Bronchial epithelial cell (primary cell): ENCODE measurements at regions not wholly inside any gene's neighbourhood (a gene's known extent, or its start where the extent isn't known, plus 50 kb on each side); places are given as distances from the start of the nearest gene placed in this dataset.
"Not testable (repeated sequence)": the region's sequence is repeated elsewhere in the genome, so short reads cannot be mapped to it uniquely, and the experiment has no call there.

Source experiments
- DNase-seq: peaks from one replicate; pipeline ENCODE4 v3.0.0-alpha.2; 2010; ENCODE audit warnings: low read depth
- FAIRE-seq: peaks from 2 replicates; lab custom pipeline; 2011; peaks lifted over from hg19 to GRCh38; lab: Jason Lieb, UNC
- H3K27me3 ChIP-seq: 2 replicates; pipeline ENCODE4 v1.5.1; 2011; ENCODE audit warnings: low read length; ENCODE audit not compliant: control insufficient read depth, insufficient read depth
- H3K36me3 ChIP-seq: 2 replicates; pipeline ENCODE4 v1.5.1; 2011; ENCODE audit warnings: low read length; ENCODE audit not compliant: control insufficient read depth, insufficient read depth
- H3K4me3 ChIP-seq: 2 replicates; pipeline ENCODE4 v1.5.1; 2011; ENCODE audit warnings: mild to moderate bottlenecking, low read depth, low read length, control low read depth
- TF ChIP-seq, protein P1 (sequence below): IDR thresholded peaks from 2 replicates; pipeline ENCODE4 v1.5.1; 2011; ENCODE audit warnings: mild to moderate bottlenecking, moderate library complexity, low read length, control low read depth, inconsistent platforms; ENCODE audit not compliant: insufficient read depth, severe bottlenecking

DNA sequence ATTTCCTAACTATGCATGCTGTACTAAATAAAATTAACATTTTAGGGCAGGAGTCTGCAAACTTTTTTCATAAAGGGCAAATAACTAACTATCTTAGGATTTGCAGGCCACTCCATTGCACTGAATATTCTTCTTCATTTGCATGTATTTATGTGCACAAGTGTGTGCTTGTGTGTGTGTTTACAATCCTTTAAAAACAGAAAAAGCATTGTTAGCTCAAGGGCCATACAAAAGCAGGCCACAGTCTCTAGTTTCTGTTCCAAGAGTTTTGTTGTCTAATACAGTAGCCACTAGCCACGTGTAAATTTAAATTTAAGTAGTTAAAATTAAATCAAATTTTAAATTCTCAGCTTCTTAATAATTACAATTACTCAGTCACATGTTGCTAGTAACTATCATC lies 621.8 kb downstream of the TMA16 start:
- no peak for DNase-seq
- TF ChIP-seq, protein P1, sequence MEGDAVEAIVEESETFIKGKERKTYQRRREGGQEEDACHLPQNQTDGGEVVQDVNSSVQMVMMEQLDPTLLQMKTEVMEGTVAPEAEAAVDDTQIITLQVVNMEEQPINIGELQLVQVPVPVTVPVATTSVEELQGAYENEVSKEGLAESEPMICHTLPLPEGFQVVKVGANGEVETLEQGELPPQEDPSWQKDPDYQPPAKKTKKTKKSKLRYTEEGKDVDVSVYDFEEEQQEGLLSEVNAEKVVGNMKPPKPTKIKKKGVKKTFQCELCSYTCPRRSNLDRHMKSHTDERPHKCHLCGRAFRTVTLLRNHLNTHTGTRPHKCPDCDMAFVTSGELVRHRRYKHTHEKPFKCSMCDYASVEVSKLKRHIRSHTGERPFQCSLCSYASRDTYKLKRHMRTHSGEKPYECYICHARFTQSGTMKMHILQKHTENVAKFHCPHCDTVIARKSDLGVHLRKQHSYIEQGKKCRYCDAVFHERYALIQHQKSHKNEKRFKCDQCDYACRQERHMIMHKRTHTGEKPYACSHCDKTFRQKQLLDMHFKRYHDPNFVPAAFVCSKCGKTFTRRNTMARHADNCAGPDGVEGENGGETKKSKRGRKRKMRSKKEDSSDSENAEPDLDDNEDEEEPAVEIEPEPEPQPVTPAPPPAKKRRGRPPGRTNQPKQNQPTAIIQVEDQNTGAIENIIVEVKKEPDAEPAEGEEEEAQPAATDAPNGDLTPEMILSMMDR = no peak
- Histone ChIP-seq H3K4me3 (no peak overlapping the region), H3K27me3 (no peaks in the 10 kb centered on the region), H3K36me3 (no peaks in the 10 kb centered on the region)
- no peak for FAIRE-seq

DNA sequence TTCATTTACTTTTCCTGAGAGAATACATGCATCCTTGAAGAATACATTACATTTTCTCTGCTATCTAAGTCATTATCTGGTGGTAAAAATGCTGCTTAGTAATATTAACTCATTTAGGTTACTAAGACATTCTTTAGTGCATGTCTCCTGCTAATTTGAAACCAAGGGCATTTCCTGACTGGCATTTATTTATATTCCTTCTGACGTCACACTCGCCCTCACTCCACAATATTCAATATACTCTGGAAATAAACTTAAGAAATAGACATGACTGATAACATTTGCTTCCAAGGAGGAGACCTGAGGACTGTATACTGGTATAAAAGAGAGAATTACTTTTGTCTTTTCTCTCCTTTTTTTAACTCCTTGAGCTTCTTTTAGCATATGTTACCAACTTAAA lies 619.5 kb upstream of the SMIM31 start:
- no peaks in the 10 kb centered on the region for H3K36me3 ChIP-seq
- H3K27me3 ChIP-seq = no peaks in the 10 kb centered on the region
- TF ChIP-seq, protein P1 = no peak
- FAIRE-seq = no peak
- no peak for DNase-seq
- no peak overlapping the region for H3K4me3 ChIP-seq

DNA sequence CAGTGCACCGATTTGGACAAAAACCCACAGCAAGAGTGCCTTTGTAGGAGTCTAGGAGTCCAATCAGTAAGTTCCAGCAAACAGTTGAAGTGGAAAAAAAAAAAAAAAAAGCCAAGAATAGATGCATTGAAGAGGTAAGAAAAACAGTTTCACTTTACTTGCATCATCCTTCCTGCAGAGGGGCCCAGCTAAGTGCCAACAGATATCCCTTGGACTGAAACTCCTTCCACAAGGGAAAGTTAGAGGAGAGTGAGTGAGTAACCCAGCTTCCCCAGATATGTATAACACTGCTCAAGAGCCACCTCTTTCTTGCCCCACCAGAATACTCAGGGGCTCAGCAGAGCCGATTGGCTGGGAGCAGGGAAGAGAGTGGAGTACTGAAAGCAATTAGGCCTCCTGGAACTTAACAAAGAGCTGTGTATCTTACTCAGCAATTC lies 617.7 kb upstream of the SMIM31 start:
- DNase-seq (no peak), FAIRE-seq (no peak)
- no peak overlapping the region for H3K4me3 ChIP-seq
- H3K36me3 ChIP-seq = no peaks in the 10 kb centered on the region
- H3K27me3 ChIP-seq = no peaks in the 10 kb centered on the region
- TF ChIP-seq, protein P1 = no peak

DNA sequence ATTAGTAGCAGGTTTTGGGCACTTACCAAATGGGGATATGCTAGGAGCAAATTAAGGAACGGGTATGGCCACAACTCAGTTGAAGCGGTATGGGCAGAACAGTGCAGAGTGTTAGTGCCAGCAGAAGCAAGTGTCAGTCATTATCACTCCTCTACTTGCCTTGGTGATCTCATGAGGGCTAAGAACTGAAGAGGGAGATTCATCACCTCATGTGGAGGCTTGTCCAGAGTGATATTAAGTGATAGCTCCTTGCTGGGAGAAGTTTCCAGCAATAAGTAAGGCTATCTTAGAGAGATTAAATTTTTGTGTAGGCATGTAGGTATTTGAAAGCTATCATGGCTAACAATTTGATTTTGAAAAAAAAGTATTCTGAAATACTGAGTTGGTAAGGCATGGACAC lies 615.4 kb upstream of the SMIM31 start:
- DNase-seq (peak; percentile 64), FAIRE-seq (peak; percentile 32)
- TF ChIP-seq, protein P1 = no peak

DNA sequence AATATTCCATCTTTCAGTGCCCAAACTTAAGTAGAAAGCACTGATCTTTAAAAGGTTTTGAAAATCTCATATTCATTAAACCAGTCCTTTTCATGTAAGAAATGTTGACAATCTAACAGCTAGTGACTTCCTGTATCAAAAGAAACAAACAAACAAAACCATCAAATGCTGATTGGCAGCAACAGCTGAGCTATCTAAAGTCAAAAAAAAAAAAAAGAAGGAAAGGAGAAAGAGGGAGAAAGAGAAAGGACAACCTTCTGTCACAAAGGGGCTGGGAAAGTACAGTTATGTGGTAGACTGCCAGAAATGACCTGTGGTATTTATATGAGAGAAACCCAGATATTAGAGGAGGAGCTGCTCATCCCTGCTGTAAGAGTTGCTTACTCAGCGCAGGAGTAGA lies 614.6 kb upstream of the SMIM31 start:
- H3K36me3 ChIP-seq = no peaks in the 10 kb centered on the region
- FAIRE-seq = no peak

More for the DNA sequence above, 615.4 kb upstream of the SMIM31 start:
- no peak overlapping the region for H3K4me3 ChIP-seq
- H3K36me3 ChIP-seq = no peaks in the 10 kb centered on the region
- no peaks in the 10 kb centered on the region for H3K27me3 ChIP-seq

DNA sequence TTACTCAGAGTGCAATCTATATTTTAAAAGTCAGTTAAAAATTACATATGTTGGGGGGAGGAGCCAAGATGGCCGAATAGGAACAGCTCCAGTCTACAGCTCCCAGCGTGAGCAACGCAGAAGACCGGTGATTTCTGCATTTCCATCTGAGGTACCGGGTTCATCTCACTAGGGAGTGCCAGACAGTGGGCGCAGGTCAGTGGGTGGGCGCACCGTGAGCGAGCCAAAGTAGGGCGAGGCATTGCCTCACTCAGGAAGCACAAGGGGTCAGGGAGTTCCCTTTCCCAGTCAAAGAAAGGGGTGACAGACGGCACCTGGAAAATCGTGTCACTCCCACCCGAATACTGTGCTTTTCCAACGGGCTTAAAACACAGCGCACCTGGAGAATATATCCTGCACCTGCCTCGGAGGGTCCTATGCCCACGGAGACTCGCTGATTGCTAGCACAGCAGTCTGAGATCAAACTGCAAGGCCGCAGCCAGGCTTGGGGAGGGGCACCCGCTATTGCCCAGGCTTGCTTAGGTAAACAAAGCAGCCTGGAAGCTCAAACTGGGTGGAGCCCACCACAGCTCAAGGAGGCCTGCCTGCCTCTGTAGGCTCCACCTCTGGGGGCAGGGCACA lies 612.1 kb upstream of the SMIM31 start:
- not testable (repeated sequence) for H3K27me3 ChIP-seq, FAIRE-seq, H3K4me3 ChIP-seq, H3K36me3 ChIP-seq
- DNase-seq = peak; percentile 19

More for the DNA sequence above, 614.6 kb upstream of the SMIM31 start:
- TF ChIP-seq, protein P1 = no peak
- H3K4me3 ChIP-seq = no peak overlapping the region
- no peaks in the 10 kb centered on the region for H3K27me3 ChIP-seq
- no peak for DNase-seq
